Colon (tissue), 2 donors: ENCODE measurements at regions not wholly inside any gene's neighbourhood (a gene's known extent, or its start where the extent isn't known, plus 50 kb on each side); places are given as distances from the start of the nearest gene placed in this dataset.
A peak's percentile ranks its signal among the peaks of the same experiment; 100 is the strongest.

Experiments used
- FAIRE-seq: peaks from 2 replicates; lab custom pipeline; 2012; peaks lifted over from hg19 to GRCh38; lab: Jason Lieb, UNC
- donor health status: control.
- donor health status: control.

DNA sequence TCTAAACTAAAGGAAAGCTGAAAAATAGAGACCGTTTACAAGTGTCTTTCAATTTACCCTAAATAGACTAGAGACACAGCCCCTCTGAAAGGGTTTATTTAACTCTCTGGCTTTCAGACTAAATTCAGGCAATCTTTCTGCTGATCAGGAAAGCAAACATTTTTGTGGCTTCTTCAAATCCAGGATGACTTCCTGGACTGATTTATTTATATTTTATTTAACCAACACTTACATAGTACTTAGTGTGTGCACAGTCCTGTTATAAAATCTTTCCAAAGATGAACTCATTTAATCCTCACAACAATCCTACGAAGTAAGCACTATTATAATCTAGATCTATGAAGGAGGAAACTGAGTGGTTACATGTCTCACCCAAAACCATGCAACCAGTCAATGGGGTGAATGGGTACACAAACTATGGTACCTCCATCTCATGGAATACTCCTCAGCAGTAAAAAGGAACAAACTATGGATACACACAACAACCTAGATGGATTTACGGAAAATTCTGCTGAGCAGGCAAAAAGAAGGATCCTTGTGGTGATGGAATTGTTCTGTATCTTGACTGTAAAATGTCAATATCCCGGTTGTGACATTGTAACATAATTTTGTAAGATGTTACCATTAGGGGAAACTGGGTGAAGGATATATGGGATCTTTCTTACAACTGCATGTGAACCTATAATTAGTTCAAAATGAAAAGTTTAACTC is 64.1 kb upstream of the MAMLD1 start:
- peak; percentile 18 for FAIRE-seq

GRCh38 chrX:150299579-150299978 is 63.5 kb upstream of the MAMLD1 start:
- no peak for FAIRE-seq

DNA sequence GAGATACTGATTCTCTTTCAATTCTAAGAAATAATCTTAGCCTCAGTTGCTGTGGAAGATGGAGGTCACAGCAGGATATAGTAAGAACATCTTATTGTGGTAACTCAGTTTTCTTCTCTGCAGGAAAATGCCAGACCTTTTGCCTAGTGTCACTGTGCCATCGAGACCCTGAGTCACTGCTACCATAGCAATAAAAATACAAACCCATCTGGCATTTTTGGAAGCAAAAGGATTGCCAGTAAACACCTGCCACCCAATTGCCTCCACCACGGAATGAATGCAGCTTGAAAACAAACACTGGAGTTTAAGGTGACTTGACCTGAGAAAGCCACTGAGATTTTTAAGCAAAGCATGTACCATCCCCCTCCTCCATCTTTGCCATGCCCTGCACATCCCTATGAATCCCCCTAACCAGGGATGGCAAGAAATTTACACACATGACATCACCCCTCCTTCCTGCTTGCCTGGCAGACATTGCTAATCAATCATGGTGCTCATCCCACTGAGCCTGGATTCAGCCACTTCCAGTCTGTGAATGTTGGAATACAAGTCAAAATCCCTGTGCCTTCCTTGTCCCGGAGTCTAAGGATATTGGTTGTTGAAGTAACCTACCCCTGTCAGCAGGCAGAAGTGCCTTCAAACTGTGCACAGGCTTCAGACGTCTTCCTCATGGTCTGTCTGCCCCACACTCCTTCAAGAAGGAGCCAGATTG is 59.6 kb upstream of the MAMLD1 start:
- no peak for FAIRE-seq

DNA sequence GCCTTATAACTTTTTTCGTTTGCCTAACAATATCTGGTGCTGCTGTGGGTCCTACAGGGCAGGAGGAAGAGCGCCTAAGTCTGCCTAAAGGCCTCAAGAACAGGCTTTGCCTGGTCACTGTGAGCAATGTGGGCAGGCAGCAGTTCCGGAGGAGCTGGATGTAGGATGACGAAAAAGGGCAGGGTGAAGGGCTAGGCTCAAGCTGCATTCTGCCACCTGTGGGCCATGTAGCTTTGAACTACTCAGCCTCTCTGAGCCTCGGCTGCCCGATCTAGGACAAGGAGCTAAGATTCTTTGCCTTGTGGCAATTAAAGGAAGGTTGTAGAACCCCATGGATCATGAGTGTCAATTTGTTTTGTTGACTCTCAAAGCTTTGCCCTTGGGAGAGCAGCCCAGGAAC is 57.1 kb upstream of the MAMLD1 start:
- FAIRE-seq, result no peak

DNA sequence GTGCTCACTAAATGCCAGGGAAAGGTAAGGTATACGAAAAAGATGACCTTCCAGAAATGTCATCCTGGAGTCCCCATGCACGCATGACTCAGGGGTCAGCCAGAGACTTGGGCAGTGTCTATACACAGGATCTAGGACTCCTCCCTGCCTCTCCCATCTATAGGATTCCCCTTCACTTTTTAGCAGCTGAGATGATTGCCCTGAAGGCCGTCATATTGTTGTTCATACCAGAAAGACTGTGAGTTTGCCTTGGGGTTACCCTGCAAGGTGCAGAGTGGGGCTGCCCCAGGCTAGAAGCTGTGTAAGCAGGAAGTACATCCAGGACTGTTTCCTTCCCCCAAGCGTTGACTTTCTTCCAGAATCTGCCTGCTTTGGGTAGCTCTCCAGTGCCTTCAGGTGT is 55.1 kb upstream of the MAMLD1 start:
- no peak for FAIRE-seq

DNA sequence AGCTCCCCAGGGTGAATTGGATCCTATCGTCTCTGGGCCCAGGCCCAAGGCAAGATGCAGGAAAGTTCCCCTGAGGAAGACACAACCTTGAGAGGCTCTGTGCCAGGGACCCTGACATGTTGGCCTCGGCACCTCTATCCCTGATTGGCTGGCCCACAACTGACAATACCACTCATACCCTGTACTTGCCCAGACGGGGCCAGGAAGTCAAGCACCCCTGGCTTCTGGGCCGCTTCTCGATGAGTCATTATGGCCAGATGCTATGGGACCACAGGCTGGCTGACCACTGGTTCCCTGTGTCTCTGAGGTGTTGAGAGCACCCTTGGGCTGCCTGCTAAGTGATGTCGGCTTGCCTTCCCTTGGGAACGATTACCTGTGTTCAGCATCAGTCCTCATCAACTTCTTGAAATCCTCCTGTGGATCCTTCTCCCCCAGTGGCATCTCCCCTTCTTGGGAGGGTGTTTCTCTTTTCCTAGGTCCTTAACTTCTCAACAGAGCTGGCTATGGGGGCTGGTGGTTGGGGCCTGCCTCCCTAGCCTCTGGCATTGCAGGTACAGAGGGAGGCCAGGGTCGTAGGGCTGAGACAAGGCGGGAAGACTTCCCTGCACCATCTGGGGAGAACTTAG is 54.5 kb upstream of the MAMLD1 start:
- FAIRE-seq, result no peak

DNA sequence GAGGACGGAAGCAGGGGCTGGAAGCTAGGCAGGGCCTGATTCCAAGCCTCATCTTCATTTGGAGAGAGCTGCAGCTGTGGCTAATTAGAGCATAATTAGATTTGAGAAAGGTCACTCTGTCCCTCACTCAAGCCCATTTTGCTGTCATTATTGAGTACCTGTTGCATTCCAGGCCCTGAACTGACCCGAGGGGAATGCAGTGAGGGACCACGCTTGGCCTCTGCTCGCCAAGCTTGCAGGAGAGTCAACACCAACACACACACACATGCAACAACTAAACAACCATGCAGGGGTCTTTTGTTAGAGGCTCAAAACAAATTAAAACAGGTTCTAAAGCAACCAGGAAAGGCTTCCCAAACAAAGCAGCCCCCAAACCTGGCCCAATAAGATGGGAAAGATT is 52.7 kb upstream of the MAMLD1 start:
- FAIRE-seq, result no peak

GRCh38 chrX:150310881-150311280 is 52.2 kb upstream of the MAMLD1 start:
- no peak for FAIRE-seq

- FAIRE-seq, result no peak
These were observed 50.2 kb upstream of the MAMLD1 start for GRCh38 chrX:150312931-150313330.
